ENCODE measurements at regions not wholly inside any gene's neighbourhood (a gene's known extent, or its start where the extent isn't known, plus 50 kb on each side); places are given as distances from the start of the nearest gene placed in this dataset.

DNA sequence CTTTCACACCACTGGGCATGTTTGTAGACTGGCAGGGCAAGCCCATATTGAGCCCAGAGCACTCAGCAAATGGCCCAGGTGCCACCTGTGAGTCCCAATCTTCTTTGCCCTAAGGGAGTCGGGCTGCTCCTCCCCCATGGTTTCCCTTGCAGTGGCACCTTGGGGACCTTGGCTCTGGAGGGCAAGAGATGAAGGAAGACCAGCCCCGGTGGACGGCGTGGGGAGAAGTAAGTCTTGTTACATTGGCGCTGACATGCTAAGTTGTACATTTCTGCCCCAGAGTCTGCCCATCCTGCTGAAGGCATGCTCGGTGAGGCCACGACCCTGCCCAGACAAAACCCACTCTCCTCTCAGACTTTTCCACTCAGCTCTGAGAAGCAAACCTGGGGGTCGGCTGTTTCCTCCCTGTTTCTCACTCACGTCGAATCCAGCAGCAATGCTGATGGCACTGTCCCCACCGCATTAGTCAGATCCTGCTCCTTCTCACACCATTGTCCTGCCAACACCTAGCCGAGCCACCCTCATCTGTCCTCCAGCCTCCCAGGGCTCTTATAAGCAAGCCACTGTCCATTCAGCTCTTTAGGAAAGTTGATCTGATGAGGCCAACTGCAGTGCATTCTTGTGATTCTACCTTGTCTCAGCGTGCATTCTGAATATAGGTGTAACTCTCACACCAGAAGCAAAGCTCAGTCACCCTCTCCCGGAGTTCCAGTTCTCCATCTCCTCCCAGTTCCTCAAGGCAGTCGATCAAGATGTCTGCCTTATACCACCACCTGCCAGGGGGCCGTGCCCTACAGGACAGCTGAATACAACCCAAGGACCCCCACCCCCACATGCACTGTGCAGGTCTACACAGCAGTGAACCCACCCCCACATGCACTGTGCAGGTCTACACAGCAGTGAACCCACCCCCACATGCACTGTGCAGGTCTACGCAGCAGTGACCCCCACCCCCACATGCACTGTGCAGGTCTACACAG is 827.1 kb downstream of the TBC1D22A start:
- no peak overlapping the region for H3K4me3 ChIP-seq (ENCODE audit: control extremely low read depth in 1 of 5, extremely low read depth in 1 of 5, insufficient read depth in 1 of 5, low read depth in 2 of 5, low read length in 4 of 5)
- 92% methylated on average over 16 of the region's 17 CpGs for WGBS (ENCODE audit: insufficient coverage)
- ATAC-seq (ENCODE audit: low read depth) (no peak), DNase-seq (no peak)
- H2AFZ ChIP-seq (ENCODE audit: insufficient read depth, low read depth, low read length, poor library complexity, severe bottlenecking): no peak overlapping the region
- H3K9me3 Mint-ChIP-seq (ENCODE audit: insufficient read depth): peaks cover 3% of the 10 kb centered on the region
- H3K27ac ChIP-seq (ENCODE audit: low read length in 2 of 2): no peak overlapping the region
- no peaks in the 10 kb centered on the region for H3K4me1 Mint-ChIP-seq
- no peak overlapping the region for H3K4me3 Mint-ChIP-seq
- H3K79me2 ChIP-seq (ENCODE audit: control insufficient read depth, insufficient read depth, low read length): no peaks in the 10 kb centered on the region
- TF ChIP-seq CTCF (IDR thresholded peaks at IDR 0.05): no peak
- TF ChIP-seq EZH2 (IDR thresholded peaks at IDR 0.05; ENCODE audit: borderline replicate concordance, insufficient read depth, low read depth, low read length, poor library complexity, severe bottlenecking): no peak
- peak overlapping the region; percentile 41 for H3K27ac Mint-ChIP-seq
- CTCF ChIA-PET: no interaction called here
- intact Hi-C loops (cut with micrococcal nuclease): no loop called here
- no peaks in the 10 kb centered on the region for H4K20me1 ChIP-seq (ENCODE audit: control insufficient read depth, insufficient read depth, low read length, poor library complexity, severe bottlenecking)
- H3K4me1 ChIP-seq (ENCODE audit: control insufficient read depth in 2 of 2, insufficient read depth in 2 of 2, low read length in 2 of 2): no peaks in the 10 kb centered on the region
- no peak overlapping the region for H3K4me2 ChIP-seq (replicated peaks; ENCODE audit: low read depth, low read length, poor library complexity, severe bottlenecking)
- no peaks in the 10 kb centered on the region for H3K27me3 ChIP-seq (replicated peaks in 1 of 4; ENCODE audit: control extremely low read depth in 1 of 4, control insufficient read depth in 3 of 4, insufficient read depth in 4 of 4, low read length in 3 of 4)
- POLR2A ChIA-PET: no interaction called here
- peaks cover 0 to 14% (median 0%) of the 10 kb centered on the region in 3 donors for H3K9me3 ChIP-seq (ENCODE audit: control extremely low read depth in 1 of 3, control insufficient read depth in 2 of 3, insufficient read depth in 1 of 3, low read length in 2 of 3)
- no peak overlapping the region for H3K9ac ChIP-seq (ENCODE audit: low read length)
- peaks cover 6% of the 10 kb centered on the region for H3K27me3 Mint-ChIP-seq
- H3K36me3 ChIP-seq (replicated peaks in 1 of 2; ENCODE audit: control extremely low read depth in 1 of 2, control insufficient read depth in 1 of 2, extremely low read depth in 1 of 2, insufficient read depth in 2 of 2, low read length in 1 of 2): no peaks in the 10 kb centered on the region

DNA sequence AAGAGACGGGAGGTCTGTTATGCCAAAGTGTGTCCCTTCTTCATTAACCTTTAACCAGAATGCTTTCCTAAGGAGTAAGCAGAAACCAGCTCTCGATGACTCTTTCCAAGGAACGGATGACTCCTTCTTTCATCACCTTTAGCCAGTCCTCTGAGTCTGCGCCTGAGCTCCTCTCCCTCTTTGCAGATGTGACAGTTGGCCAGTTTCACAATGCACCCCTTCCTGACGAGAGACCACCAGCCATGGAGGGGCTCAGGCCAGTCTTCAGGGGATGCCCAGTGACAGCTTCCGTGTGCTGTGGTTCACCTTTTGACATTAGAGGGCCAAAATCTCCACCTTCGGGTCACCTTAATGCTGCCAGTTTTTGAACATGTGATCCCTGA is 826.1 kb downstream of the TBC1D22A start:
- Histone ChIP-seq H3K36me3 (replicated peaks in 1 of 2; ENCODE audit: control extremely low read depth in 1 of 2, control insufficient read depth in 1 of 2, extremely low read depth in 1 of 2, insufficient read depth in 2 of 2, low read length in 1 of 2) (no peaks in the 10 kb centered on the region), H3K9ac (ENCODE audit: low read length) (no peak overlapping the region), H3K27me3 (replicated peaks in 1 of 4; ENCODE audit: control extremely low read depth in 1 of 4, control insufficient read depth in 3 of 4, insufficient read depth in 4 of 4, low read length in 3 of 4) (no peaks in the 10 kb centered on the region), H3K4me2 (replicated peaks; ENCODE audit: low read depth, low read length, poor library complexity, severe bottlenecking) (no peak overlapping the region), H3K4me3 (ENCODE audit: control extremely low read depth in 1 of 5, extremely low read depth in 1 of 5, insufficient read depth in 1 of 5, low read depth in 2 of 5, low read length in 4 of 5) (no peak overlapping the region), H3K27ac (ENCODE audit: low read length in 2 of 2) (no peak overlapping the region), H2AFZ (ENCODE audit: insufficient read depth, low read depth, low read length, poor library complexity, severe bottlenecking) (no peak overlapping the region), H3K79me2 (ENCODE audit: control insufficient read depth, insufficient read depth, low read length) (no peaks in the 10 kb centered on the region), H3K4me1 (ENCODE audit: control insufficient read depth in 2 of 2, insufficient read depth in 2 of 2, low read length in 2 of 2) (no peaks in the 10 kb centered on the region), H3K9me3 (ENCODE audit: control extremely low read depth in 1 of 3, control insufficient read depth in 2 of 3, insufficient read depth in 1 of 3, low read length in 2 of 3) (peaks cover 0 to 11% (median 8%) of the 10 kb centered on the region in 3 donors), H4K20me1 (ENCODE audit: control insufficient read depth, insufficient read depth, low read length, poor library complexity, severe bottlenecking) (no peaks in the 10 kb centered on the region)
- Mint-ChIP-seq H3K4me3 (no peak overlapping the region), H3K27ac (no peak overlapping the region), H3K4me1 (no peaks in the 10 kb centered on the region), H3K9me3 (ENCODE audit: insufficient read depth) (peaks cover 3% of the 10 kb centered on the region), H3K27me3 (peaks cover 6% of the 10 kb centered on the region)
- WGBS (ENCODE audit: insufficient coverage): 88% methylated on average over 6 of the region's 7 CpGs
- ChIA-PET POLR2A (no interaction called here), CTCF (no interaction called here)
- intact Hi-C loops (cut with micrococcal nuclease): no loop called here
- DNase-seq (no peak), ATAC-seq (ENCODE audit: low read depth) (no peak)
- TF ChIP-seq CTCF (IDR thresholded peaks at IDR 0.05): no peak
- no peak for TF ChIP-seq EZH2 (IDR thresholded peaks at IDR 0.05; ENCODE audit: borderline replicate concordance, insufficient read depth, low read depth, low read length, poor library complexity, severe bottlenecking)
